BLaER1 treated with 17β-estradiol and CSF1 and Interleukin-3, amounts not matched to agents 10 nM and 100 nM (cell line): ENCODE measurements at regions not wholly inside any gene's neighbourhood (a gene's known extent, or its start where the extent isn't known, plus 50 kb on each side); places are given as distances from the start of the nearest gene placed in this dataset.
A peak's percentile ranks its signal among the peaks of the same experiment; 100 is the strongest.

Experiments used
- H3K27ac ChIP-seq, 11 experiments: shearing (Covaris generic); formaldehyde crosslinking; 2 replicates each; pipeline ENCODE4 v1.8.1; 2022
- H3K27me3 ChIP-seq, 11 experiments: shearing (Covaris generic); formaldehyde crosslinking; 2 replicates each; pipeline ENCODE4 v1.8.1; 2022
- H3K36me3 ChIP-seq, 11 experiments: shearing (Covaris generic); formaldehyde crosslinking; 2 replicates each; pipeline ENCODE4 v1.8.1; 2022
- H3K4me1 ChIP-seq, 10 experiments: shearing (Covaris generic); formaldehyde crosslinking; 2 replicates each; pipeline ENCODE4 v1.8.1; 2022
- H3K4me2 ChIP-seq, 11 experiments: shearing (Covaris generic); formaldehyde crosslinking; 2 replicates each; pipeline ENCODE4 v1.8.1; 2022
- H3K4me3 ChIP-seq, 10 experiments: shearing (Covaris generic); formaldehyde crosslinking; 2 replicates each; pipeline ENCODE4 v1.8.1; 2022
- H3K9ac ChIP-seq, 11 experiments: shearing (Covaris generic); formaldehyde crosslinking; 2 replicates each; pipeline ENCODE4 v1.8.1; 2022
- H3K9me3 ChIP-seq, 11 experiments: shearing (Covaris generic); formaldehyde crosslinking; replicated peaks in 1 of 11; 2 replicates each; pipeline ENCODE4 v1.8.1; 2022
- H4K20me1 ChIP-seq, 11 experiments: shearing (Covaris generic); formaldehyde crosslinking; 2 replicates each; pipeline ENCODE4 v1.8.1; 2022
- Cebpa-rat ChIP-seq, 11 experiments: shearing (Covaris generic); IDR thresholded peaks; 2 replicates each; pipeline ENCODE4 v1.8.1; 2022

DNA sequence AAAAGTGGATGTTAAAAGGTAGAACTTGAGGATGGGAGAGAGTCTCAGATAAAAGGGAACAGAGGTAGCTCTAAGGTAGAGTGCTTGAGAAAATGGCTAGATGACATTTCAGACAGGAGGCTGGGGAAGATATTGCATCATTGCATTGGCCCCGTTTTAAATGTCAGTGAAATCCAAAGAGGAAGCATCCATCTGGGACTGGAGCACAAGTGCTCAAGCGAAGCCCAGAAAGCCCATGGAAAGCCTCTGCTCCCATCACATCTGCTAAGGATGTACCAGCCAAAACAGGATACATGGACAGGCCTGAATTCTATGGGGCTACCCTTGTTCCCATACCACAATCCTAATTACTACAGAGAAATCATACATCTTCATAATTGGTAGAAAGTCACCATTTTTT lies 581.5 kb upstream of the TMEM132C start:
- TF ChIP-seq Cebpa-rat (IDR thresholded peaks at IDR 0.05), result peak in 1 of 11 experiments; percentile 41; a peak in 1 of 22 replicates
- Histone ChIP-seq H3K4me3 (no peak overlapping the region), H3K9me3 (peaks cover 0 to 11% (median 7%) of the 10 kb centered on the region in 11 experiments; a peak in 5 of 22 replicates), H3K27me3 (no peaks in the 10 kb centered on the region), H3K4me2 (no peak overlapping the region), H3K9ac (no peak overlapping the region), H3K4me1 (no peaks in the 10 kb centered on the region), H3K36me3 (no peaks in the 10 kb centered on the region), H4K20me1 (no peaks in the 10 kb centered on the region), H3K27ac (no peak overlapping the region)

DNA sequence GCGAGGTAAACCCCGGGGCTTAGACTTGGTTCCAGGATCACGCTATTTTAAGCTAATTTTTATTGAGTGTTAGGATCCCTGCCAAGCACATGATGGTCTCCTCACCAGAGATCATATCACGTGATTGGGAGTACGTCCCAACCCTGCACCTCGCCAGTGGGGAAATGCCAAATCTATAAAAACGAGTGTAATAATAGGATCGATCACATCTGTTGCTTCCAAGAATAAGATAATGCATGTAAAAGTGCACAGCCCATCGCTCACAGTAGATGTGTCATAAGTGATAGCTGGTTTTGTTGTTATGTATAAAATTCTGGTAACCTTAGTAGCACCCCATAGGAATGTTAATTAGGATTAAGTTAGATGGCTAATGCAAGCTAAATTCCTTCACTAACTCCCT lies 581.0 kb upstream of the TMEM132C start:
- Histone ChIP-seq H3K9ac (no peak overlapping the region), H3K4me2 (no peak overlapping the region), H3K4me3 (no peak overlapping the region), H3K9me3 (peaks cover 0 to 11% (median 7%) of the 10 kb centered on the region in 11 experiments; a peak in 5 of 22 replicates), H3K36me3 (no peaks in the 10 kb centered on the region), H3K4me1 (no peaks in the 10 kb centered on the region), H3K27me3 (no peaks in the 10 kb centered on the region), H3K27ac (no peak overlapping the region), H4K20me1 (no peaks in the 10 kb centered on the region)
- no peak for TF ChIP-seq Cebpa-rat (IDR thresholded peaks at IDR 0.05)

DNA sequence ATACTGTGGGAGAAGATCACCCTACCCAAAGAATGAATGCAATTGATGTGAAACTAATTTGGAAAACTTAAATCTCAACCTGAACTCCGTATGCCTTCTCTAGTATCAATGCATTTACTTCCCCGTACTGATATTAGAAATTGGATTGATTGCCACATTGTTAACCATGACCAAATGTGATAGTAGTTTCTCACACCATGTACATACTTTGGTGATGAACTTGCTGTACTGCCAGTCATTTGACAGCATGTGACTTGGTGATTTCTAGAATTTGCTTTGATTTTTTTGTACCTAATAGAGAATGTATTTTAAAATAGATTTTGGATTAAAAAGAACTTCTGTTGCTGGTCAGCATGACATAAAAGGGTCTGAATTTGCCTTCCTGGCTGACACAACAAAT lies 579.8 kb upstream of the TMEM132C start:
- Histone ChIP-seq H3K36me3 (no peaks in the 10 kb centered on the region), H3K4me2 (no peak overlapping the region), H3K4me3 (no peak overlapping the region), H4K20me1 (no peaks in the 10 kb centered on the region), H3K9ac (no peak overlapping the region), H3K27ac (no peak overlapping the region), H3K9me3 (peaks cover 0 to 14% (median 7%) of the 10 kb centered on the region in 11 experiments; a peak in 6 of 22 replicates), H3K27me3 (no peaks in the 10 kb centered on the region), H3K4me1 (no peaks in the 10 kb centered on the region; a peak in 1 of 20 replicates)
- no peak for TF ChIP-seq Cebpa-rat (IDR thresholded peaks at IDR 0.05)

DNA sequence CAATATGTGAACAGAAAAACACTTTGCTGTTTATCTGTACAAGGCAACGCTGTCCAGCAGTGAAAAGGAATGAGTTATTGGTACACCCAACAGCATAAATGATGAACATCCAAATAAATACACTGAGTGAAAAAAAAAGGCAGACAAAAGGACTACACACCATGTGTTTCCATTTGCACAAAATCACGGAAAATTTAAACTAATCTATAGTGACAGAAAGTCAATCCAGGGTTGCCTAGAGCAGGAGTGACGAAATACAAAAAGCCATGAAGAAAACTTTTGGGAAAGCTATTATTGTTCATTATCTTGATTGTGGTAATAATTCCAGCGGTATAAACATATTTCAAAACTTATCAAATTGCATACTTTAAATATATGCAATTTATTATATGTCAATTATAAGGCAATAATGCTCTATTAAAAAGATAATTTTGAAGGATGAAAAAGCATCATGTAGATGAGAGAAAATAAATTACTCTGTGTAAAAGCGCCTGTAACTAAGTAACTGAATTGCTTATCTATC lies 578.0 kb upstream of the TMEM132C start:
- Histone ChIP-seq H4K20me1 (no peaks in the 10 kb centered on the region), H3K27ac (no peak overlapping the region), H3K27me3 (no peaks in the 10 kb centered on the region), H3K4me2 (no peak overlapping the region), H3K9me3 (peaks cover 0 to 14% (median 7%) of the 10 kb centered on the region in 11 experiments; a peak in 6 of 22 replicates), H3K9ac (no peak overlapping the region), H3K4me3 (no peak overlapping the region), H3K36me3 (no peaks in the 10 kb centered on the region), H3K4me1 (peaks cover 0 to 12% (median 2%) of the 10 kb centered on the region in 10 experiments; a peak in 9 of 20 replicates)
- TF ChIP-seq Cebpa-rat (IDR thresholded peaks at IDR 0.05), result no peak

DNA sequence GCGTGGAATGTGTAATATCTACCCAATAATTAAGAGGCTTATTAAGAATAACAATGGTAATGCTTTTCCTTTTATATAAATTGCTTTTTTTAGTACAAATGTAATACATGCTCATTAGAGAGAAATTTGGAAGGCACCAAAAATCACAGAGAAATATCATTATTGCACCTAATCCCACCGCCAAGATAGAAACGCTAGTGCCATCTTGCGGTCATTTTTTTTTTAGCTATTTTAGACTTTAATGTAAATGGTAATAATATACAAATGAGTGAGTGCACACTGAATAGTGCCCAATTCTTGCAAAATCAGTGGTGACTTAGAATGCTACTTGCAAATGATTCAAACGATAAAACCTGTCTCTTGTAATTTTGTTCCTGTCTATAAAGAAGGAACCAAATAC lies 576.8 kb upstream of the TMEM132C start:
- H3K27ac ChIP-seq, result no peak overlapping the region
- H3K27me3 ChIP-seq, result no peaks in the 10 kb centered on the region
- H3K9ac ChIP-seq, result no peak overlapping the region
- H3K4me3 ChIP-seq, result no peak overlapping the region
- no peaks in the 10 kb centered on the region for H3K36me3 ChIP-seq
- no peak for TF ChIP-seq Cebpa-rat (IDR thresholded peaks at IDR 0.05)
- no peaks in the 10 kb centered on the region for H4K20me1 ChIP-seq
- peaks cover 0 to 11% (median under 1%) of the 10 kb centered on the region in 11 experiments; a peak in 5 of 22 replicates for H3K9me3 ChIP-seq
- no peak overlapping the region for H3K4me2 ChIP-seq
- H3K4me1 ChIP-seq, result peaks cover 0 to 19% (median 2%) of the 10 kb centered on the region in 10 experiments; a peak in 9 of 20 replicates

DNA sequence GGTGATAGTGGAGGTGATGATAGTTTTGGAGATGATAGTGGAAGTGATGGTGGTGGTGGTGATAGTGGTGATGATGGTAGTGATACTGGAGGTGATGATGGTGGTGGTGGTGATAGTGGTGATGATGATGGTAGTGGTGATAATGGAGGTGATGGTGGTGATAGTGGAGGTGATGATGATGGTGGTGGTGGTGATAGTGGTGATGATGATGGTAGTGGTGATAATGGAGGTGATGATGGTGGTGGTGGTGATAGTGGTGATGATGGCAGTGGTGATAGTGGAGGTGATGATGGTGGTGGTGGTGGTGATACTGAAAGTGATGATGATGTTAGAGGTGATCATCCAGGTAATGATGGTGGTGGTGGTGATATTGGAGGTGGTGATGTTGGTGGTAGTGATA lies 570.0 kb upstream of the TMEM132C start:
- H3K27ac ChIP-seq, result no peak overlapping the region
- no peak overlapping the region for H3K4me2 ChIP-seq
- no peak overlapping the region for H3K4me3 ChIP-seq
- H3K36me3 ChIP-seq, result no peaks in the 10 kb centered on the region
- no peaks in the 10 kb centered on the region for H3K9me3 ChIP-seq
- peaks cover 0 to 19% (median 2%) of the 10 kb centered on the region in 10 experiments; a peak in 9 of 20 replicates for H3K4me1 ChIP-seq
- no peaks in the 10 kb centered on the region for H3K27me3 ChIP-seq
- H3K9ac ChIP-seq, result no peak overlapping the region
- no peaks in the 10 kb centered on the region for H4K20me1 ChIP-seq
- no peak for TF ChIP-seq Cebpa-rat (IDR thresholded peaks at IDR 0.05)

DNA sequence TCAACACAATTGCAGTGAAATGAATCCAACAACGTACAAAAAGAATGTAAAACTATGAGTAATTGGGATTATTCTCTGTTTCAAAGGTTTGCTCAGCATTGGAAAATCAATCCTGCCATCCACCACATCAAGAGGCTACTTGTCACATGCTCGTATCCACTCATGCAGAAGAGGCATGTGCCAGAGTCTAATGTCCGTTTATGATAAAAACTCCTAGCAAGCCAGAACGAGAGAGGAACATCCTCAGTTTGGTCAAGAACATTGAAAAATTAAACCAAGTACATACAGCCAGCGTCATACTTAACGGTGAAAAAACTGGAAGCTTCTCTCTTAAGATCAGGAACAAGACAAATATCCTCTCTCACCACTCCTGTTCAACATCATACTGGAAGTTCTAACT lies 563.9 kb upstream of the TMEM132C start:
- Histone ChIP-seq H3K27me3 (no peaks in the 10 kb centered on the region), H3K4me1 (peaks cover 0 to 22% (median 13%) of the 10 kb centered on the region in 10 experiments; a peak in 16 of 20 replicates), H3K4me2 (no peak overlapping the region), H3K9me3 (no peaks in the 10 kb centered on the region), H3K27ac (no peak overlapping the region), H3K36me3 (no peaks in the 10 kb centered on the region), H3K9ac (no peak overlapping the region), H3K4me3 (no peak overlapping the region), H4K20me1 (no peaks in the 10 kb centered on the region)
- TF ChIP-seq Cebpa-rat (IDR thresholded peaks at IDR 0.05), result no peak

DNA sequence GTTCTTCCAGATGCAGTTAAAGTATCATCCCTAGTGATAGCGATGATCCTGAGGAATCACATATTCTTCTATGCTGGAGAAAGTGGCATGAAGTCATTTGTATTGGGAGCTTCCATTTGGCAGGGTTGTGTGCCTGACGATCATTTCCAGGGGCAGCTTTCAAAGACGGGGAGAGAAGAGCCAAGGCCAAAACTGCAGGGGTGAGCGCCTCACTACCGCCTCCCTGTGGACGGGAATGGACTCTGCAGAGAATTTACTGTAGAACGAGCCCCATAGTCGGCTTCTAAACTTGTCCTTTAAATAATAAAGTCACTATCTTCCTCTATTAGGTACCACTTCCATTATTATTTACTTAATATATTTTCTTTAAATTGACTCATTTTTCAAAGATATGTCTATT lies 555.9 kb upstream of the TMEM132C start:
- Histone ChIP-seq H3K9ac (no peak overlapping the region), H3K4me1 (peaks cover 0 to 13% (median 6%) of the 10 kb centered on the region in 10 experiments; a peak in 16 of 20 replicates), H3K4me2 (no peak overlapping the region), H4K20me1 (no peaks in the 10 kb centered on the region), H3K27me3 (no peaks in the 10 kb centered on the region), H3K36me3 (no peaks in the 10 kb centered on the region; a peak in 1 of 22 replicates), H3K9me3 (peaks cover 0 to 24% (median 15%) of the 10 kb centered on the region in 11 experiments; a peak in 14 of 22 replicates), H3K4me3 (no peak overlapping the region), H3K27ac (no peak overlapping the region)
- no peak for TF ChIP-seq Cebpa-rat (IDR thresholded peaks at IDR 0.05)

DNA sequence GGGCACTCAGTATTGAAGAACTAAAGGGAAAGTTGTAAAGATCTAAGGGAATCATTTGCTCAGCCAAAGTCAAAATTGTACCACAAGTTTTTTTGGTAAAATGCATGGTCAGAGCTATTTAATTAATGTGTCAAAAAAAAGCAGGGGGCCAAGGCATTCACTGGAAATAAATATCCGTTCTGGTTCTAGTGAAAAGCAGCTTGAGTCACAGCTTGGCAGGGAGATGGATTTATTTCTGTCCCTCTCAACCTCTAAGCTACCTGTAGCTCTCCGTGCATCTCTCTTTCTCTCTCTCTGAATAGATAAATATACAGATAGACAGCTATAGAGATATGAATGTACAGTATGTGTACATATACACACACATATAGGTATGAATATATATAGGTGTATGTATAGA lies 554.4 kb upstream of the TMEM132C start:
- no peaks in the 10 kb centered on the region for H3K4me1 ChIP-seq
- H3K36me3 ChIP-seq, result no peaks in the 10 kb centered on the region; a peak in 1 of 22 replicates
- H3K9me3 ChIP-seq, result peaks cover 0 to 24% (median 15%) of the 10 kb centered on the region in 11 experiments; a peak in 14 of 22 replicates
- TF ChIP-seq Cebpa-rat (IDR thresholded peaks at IDR 0.05), result no peak
- H3K9ac ChIP-seq, result no peak overlapping the region
- H4K20me1 ChIP-seq, result no peaks in the 10 kb centered on the region
- H3K27ac ChIP-seq, result no peak overlapping the region
- no peak overlapping the region for H3K4me3 ChIP-seq
- no peak overlapping the region for H3K4me2 ChIP-seq
- no peaks in the 10 kb centered on the region for H3K27me3 ChIP-seq

DNA sequence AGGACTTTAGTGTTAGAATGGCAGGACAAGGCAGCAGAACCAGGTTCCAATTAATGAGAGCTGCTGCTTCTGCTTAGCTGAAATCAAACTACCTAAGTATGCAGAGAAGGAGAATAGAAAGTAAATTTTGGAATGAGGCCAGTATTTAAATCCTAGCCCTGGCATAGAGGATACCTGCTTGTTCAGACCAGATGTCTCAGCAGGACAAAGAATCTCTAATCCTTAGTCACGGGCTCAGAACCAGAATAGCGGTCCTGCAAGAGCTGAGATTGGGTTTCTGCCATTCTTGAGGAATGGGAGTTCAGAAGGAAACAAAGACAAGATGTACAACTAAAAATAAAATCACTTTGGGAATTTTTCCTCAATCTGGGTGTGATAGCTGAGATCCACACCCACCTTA lies 550.8 kb upstream of the TMEM132C start:
- Histone ChIP-seq H4K20me1 (no peaks in the 10 kb centered on the region), H3K27ac (no peak overlapping the region), H3K4me1 (no peaks in the 10 kb centered on the region), H3K9me3 (0 out of 22 replicates have a peak, but pooled peaks cover 0 to 1% (median 0%) of the 10 kb centered on the region in 11 experiments), H3K36me3 (no peaks in the 10 kb centered on the region), H3K9ac (no peak overlapping the region), H3K27me3 (no peaks in the 10 kb centered on the region), H3K4me2 (no peak overlapping the region), H3K4me3 (no peak overlapping the region)
- no peak for TF ChIP-seq Cebpa-rat (IDR thresholded peaks at IDR 0.05)
